IMR-90 (cell line): ENCODE measurements at regions not wholly inside any gene's neighbourhood (a gene's known extent, or its start where the extent isn't known, plus 50 kb on each side); places are given as distances from the start of the nearest gene placed in this dataset.
A peak's percentile ranks its signal among the peaks of the same experiment; 100 is the strongest.

ENCODE experiments used
- ATAC-seq: fragments of 200-7000 bp; cut with Tn5 transposase; 2 replicates; pipeline ENCODE4 v1.9.1; 2020; ENCODE audit warnings: low read depth, mild to moderate bottlenecking, moderate library complexity
- BruUV-seq: library from RNA; stranded (reverse); fragments of 400-500 nt; replicated peaks from 2 replicates; lab custom pipeline; 2021; lab: Mats Ljungman, UMichigan
- CTCF ChIA-PET: fragments of 300-600 bp; formaldehyde crosslinking; extraction: SDS; loops from one replicate; lab custom pipeline; 2021; ENCODE audit warnings: antibody characterized with exemption; lab: Yijun Ruan, JAX
- POLR2A ChIA-PET: fragments of 300-600 bp; sonication (Branson Sonifier 250); formaldehyde crosslinking; loops from one replicate; lab custom pipeline; 2022; ENCODE audit warnings: antibody characterized with exemption; ENCODE audit not compliant: unreplicated experiment; lab: Charles Lee
- DNase-seq: peaks from one replicate; pipeline ENCODE4 v3.0.0; 2013
- H2AFZ ChIP-seq: replicated peaks from 2 replicates; pipeline ENCODE3; 2013; ENCODE audit warnings: low read length, mild to moderate bottlenecking; ENCODE audit not compliant: poor library complexity
- H2AK5ac ChIP-seq: 2 replicates; pipeline ENCODE4 v1.6.1; 2013; ENCODE audit warnings: low read depth, low read length, inconsistent platforms
- H2AK9ac ChIP-seq: replicated peaks from 2 replicates; pipeline ENCODE3; 2013; ENCODE audit warnings: mild to moderate bottlenecking, low read depth, low read length, moderate library complexity; ENCODE audit not compliant: poor library complexity
- H2BK120ac ChIP-seq: 2 replicates; pipeline ENCODE4 v1.6.1; 2013; ENCODE audit warnings: low read depth, low read length, inconsistent platforms
- H2BK15ac ChIP-seq: 3 replicates; pipeline ENCODE4 v1.6.1; 2013; ENCODE audit warnings: low read depth, low read length, inconsistent platforms
- H2BK20ac ChIP-seq: 2 replicates; pipeline ENCODE4 v1.6.1; 2013; ENCODE audit warnings: low read depth, mild to moderate bottlenecking, inconsistent platforms, low read length, moderate library complexity
- H2BK5ac ChIP-seq: 2 replicates; pipeline ENCODE4 v1.6.1; 2013; ENCODE audit warnings: mild to moderate bottlenecking, low read depth, low read length, inconsistent platforms; ENCODE audit not compliant: poor library complexity, severe bottlenecking
- H3K14ac ChIP-seq: replicated peaks from 2 replicates; pipeline ENCODE4 v1.6.1; 2013; ENCODE audit warnings: low read depth, low read length, inconsistent platforms
- H3K18ac ChIP-seq: 2 replicates; pipeline ENCODE4 v1.6.1; 2013; ENCODE audit warnings: low read depth, low read length, control low read depth
- H3K23ac ChIP-seq: 2 replicates; pipeline ENCODE4 v1.6.1; 2013; ENCODE audit warnings: low read depth, low read length, inconsistent platforms
- H3K27ac ChIP-seq: 2 replicates; pipeline ENCODE4 v1.5.1; 2013; ENCODE audit warnings: mild to moderate bottlenecking, control low read depth, low read length; ENCODE audit not compliant: insufficient read depth
- H3K27me3 ChIP-seq: 2 replicates; pipeline ENCODE4 v1.6.1; 2013; ENCODE audit warnings: low read length; ENCODE audit not compliant: control insufficient read depth, insufficient read depth
- H3K36me3 ChIP-seq: 2 replicates; pipeline ENCODE4 v1.6.1; 2013; ENCODE audit warnings: low read length, mixed read lengths; ENCODE audit not compliant: control insufficient read depth, insufficient read depth
- H3K4ac ChIP-seq: 2 replicates; pipeline ENCODE4 v1.6.1; 2013; ENCODE audit warnings: low read depth, low read length, inconsistent platforms
- H3K4me1 ChIP-seq: 2 replicates; pipeline ENCODE4 v1.6.1; 2013; ENCODE audit warnings: low read length, mixed read lengths; ENCODE audit not compliant: control insufficient read depth, insufficient read depth
- H3K4me2 ChIP-seq: 2 replicates; pipeline ENCODE4 v1.6.1; 2013; ENCODE audit warnings: low read depth, mild to moderate bottlenecking, control low read depth, low read length, moderate library complexity
- H3K4me3 ChIP-seq: 2 replicates; pipeline ENCODE4 v1.5.1; 2013; ENCODE audit warnings: low read depth, mild to moderate bottlenecking, control low read depth, low read length, moderate library complexity; ENCODE audit not compliant: insufficient read depth
- H3K56ac ChIP-seq: 2 replicates; pipeline ENCODE4 v1.6.1; 2013; ENCODE audit warnings: low read length, inconsistent platforms; ENCODE audit not compliant: insufficient read depth; ENCODE audit errors: extremely low read depth
- H3K79me1 ChIP-seq, 2 experiments: 2 replicates each; pipeline ENCODE4 v1.6.1; 2013; ENCODE audit warnings: low read length in 2 of 2, inconsistent platforms in 1 of 2, low read depth in 1 of 2
- H3K9ac ChIP-seq: 2 replicates; pipeline ENCODE4 v1.6.1; 2013; ENCODE audit warnings: low read depth, low read length, control low read depth
- H3K9me1 ChIP-seq: 2 replicates; pipeline ENCODE4 v1.6.1; 2013; ENCODE audit warnings: low read length, inconsistent platforms; ENCODE audit not compliant: insufficient read depth
- H3K9me3 ChIP-seq: 2 replicates; pipeline ENCODE4 v1.6.1; 2013; ENCODE audit warnings: low read length; ENCODE audit not compliant: control insufficient read depth, insufficient read depth
- H4K20me1 ChIP-seq: 2 replicates; pipeline ENCODE4 v1.6.1; 2013; ENCODE audit warnings: low read length, inconsistent platforms; ENCODE audit not compliant: insufficient read depth
- H4K5ac ChIP-seq: 2 replicates; pipeline ENCODE4 v1.6.1; 2013; ENCODE audit warnings: mild to moderate bottlenecking, low read depth, low read length, control low read depth
- H4K8ac ChIP-seq, 2 experiments: 2 replicates each; pipeline ENCODE4 v1.6.1; 2013; ENCODE audit warnings: low read depth in 2 of 2, low read length in 2 of 2, control low read depth in 1 of 2, inconsistent platforms in 1 of 2
- H4K91ac ChIP-seq: 2 replicates; pipeline ENCODE4 v1.6.1; 2013; ENCODE audit warnings: low read depth, low read length, inconsistent platforms; ENCODE audit not compliant: insufficient read depth
- CEBPB ChIP-seq: IDR thresholded peaks from 2 replicates; pipeline ENCODE4 v1.6.1; 2012; ENCODE audit warnings: low read depth, low read length, improper control_type of control experiment
- CHD1 ChIP-seq: IDR thresholded peaks from 2 replicates; pipeline ENCODE4 v1.6.1; 2012; ENCODE audit warnings: low read depth, low read length, improper control_type of control experiment
- MAFK ChIP-seq: IDR thresholded peaks from 2 replicates; pipeline ENCODE4 v1.6.1; 2012; ENCODE audit warnings: low read depth, low read length, improper control_type of control experiment
- RAD21 ChIP-seq: IDR thresholded peaks from 2 replicates; pipeline ENCODE4 v1.6.1; 2012; ENCODE audit warnings: low read length, improper control_type of control experiment
- SMC3 ChIP-seq: fragments of 150-350 bp; IDR thresholded peaks from 2 replicates; pipeline ENCODE4 v1.6.1; 2016; ENCODE audit warnings: low read depth, mild to moderate bottlenecking, antibody characterized with exemption, low read length, moderate library complexity
- USF2 ChIP-seq: fragments of 150-350 bp; IDR thresholded peaks from 2 replicates; pipeline ENCODE4 v1.6.1; 2017; ENCODE audit warnings: mild to moderate bottlenecking, antibody characterized with exemption, low read length, low read depth
- WGBS, 2 experiments: methylation state at CpG; one replicate each; pipeline versions ENCODE4 v1.1.5 to v1.1.7; 2013; ENCODE audit warnings: missing lambda C conversion rate in 2 of 2; ENCODE audit not compliant: insufficient read length in 1 of 2; ENCODE audit errors: extremely low coverage in 2 of 2; 5-methylcytosine and 5-hydroxymethylcytosine counted together
- dilution Hi-C: fragments of 300-500 bp; cut with HindIII; formaldehyde crosslinking; loops from one replicate; pipeline ENCODE4 v1.14.3; 2018; ENCODE audit warnings: low sequenced_read_pairs; ENCODE audit not compliant: unreplicated experiment
- in situ Hi-C: fragments of 300-500 bp; cut with MboI; formaldehyde crosslinking; loops from 3 replicates; pipeline ENCODE4 v1.14.3; 2019; ENCODE audit warnings: low sequenced_read_pairs, inconsistent platforms, mixed read lengths
- intact Hi-C: fragments of 100-400 bp; cut with micrococcal nuclease; formaldehyde crosslinking; loops from 2 replicates; pipeline ENCODE4 v1.10.0; 2022
- TF ChIP-seq, protein P1 (sequence below): conservative IDR thresholded peaks from 2 replicates; pipeline ENCODE4 v1.5.1; 2012; ENCODE audit warnings: mild to moderate bottlenecking, low read depth, low read length, improper control_type of control experiment

- Histone ChIP-seq H3K23ac (no peak overlapping the region), H3K4me2 (no peak overlapping the region), H3K4me3 (no peak overlapping the region), H4K5ac (no peak overlapping the region), H3K4me1 (no peaks in the 10 kb centered on the region), H3K27ac (no peak overlapping the region), H4K8ac (no peak overlapping the region), H4K20me1 (no peaks in the 10 kb centered on the region), H3K79me1 (no peaks in the 10 kb centered on the region), H3K27me3 (no peaks in the 10 kb centered on the region), H3K4ac (no peak overlapping the region), H3K36me3 (no peaks in the 10 kb centered on the region), H3K9me1 (no peaks in the 10 kb centered on the region), H2BK20ac (no peak overlapping the region), H3K18ac (no peak overlapping the region), H2BK15ac (no peak overlapping the region), H2AFZ (no peak overlapping the region), H3K56ac (no peak overlapping the region), H3K9ac (no peak overlapping the region), H4K91ac (no peak overlapping the region), H2AK9ac (peak overlapping the region; percentile 45), H2BK120ac (no peak overlapping the region), H2AK5ac (no peak overlapping the region), H2BK5ac (no peak overlapping the region), H3K9me3 (peaks cover 42% of the 10 kb centered on the region), H3K14ac (no peak overlapping the region)
- in situ Hi-C loops, result no loop called here
- intact Hi-C loops, result no loop called here
- DNase-seq, result no peak
- 14% methylated on average over 1 of the region's 12 CpGs; no CpG with 5 or more reads in 1 of the 2 experiments for WGBS, 2 experiments
- ChIA-PET CTCF (no interaction called here), POLR2A (no interaction called here)
- dilution Hi-C loops, result no loop called here
- no TSS peak for BruUV-seq
- ATAC-seq, result no peak
- no peak for TF ChIP-seq CEBPB
- no peak for TF ChIP-seq SMC3
- TF ChIP-seq CHD1, result no peak
- TF ChIP-seq MAFK, result no peak
- TF ChIP-seq RAD21, result no peak
- TF ChIP-seq, protein P1, sequence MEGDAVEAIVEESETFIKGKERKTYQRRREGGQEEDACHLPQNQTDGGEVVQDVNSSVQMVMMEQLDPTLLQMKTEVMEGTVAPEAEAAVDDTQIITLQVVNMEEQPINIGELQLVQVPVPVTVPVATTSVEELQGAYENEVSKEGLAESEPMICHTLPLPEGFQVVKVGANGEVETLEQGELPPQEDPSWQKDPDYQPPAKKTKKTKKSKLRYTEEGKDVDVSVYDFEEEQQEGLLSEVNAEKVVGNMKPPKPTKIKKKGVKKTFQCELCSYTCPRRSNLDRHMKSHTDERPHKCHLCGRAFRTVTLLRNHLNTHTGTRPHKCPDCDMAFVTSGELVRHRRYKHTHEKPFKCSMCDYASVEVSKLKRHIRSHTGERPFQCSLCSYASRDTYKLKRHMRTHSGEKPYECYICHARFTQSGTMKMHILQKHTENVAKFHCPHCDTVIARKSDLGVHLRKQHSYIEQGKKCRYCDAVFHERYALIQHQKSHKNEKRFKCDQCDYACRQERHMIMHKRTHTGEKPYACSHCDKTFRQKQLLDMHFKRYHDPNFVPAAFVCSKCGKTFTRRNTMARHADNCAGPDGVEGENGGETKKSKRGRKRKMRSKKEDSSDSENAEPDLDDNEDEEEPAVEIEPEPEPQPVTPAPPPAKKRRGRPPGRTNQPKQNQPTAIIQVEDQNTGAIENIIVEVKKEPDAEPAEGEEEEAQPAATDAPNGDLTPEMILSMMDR, result no peak
- no peak for TF ChIP-seq USF2
Observed at GRCh38 chr2:15810477-15811150, 129.7 kb upstream of the MYCN start.
